ENCODE measurements at regions not wholly inside any gene's neighbourhood (a gene's known extent, or its start where the extent isn't known, plus 50 kb on each side); places are given as distances from the start of the nearest gene placed in this dataset.

DNA sequence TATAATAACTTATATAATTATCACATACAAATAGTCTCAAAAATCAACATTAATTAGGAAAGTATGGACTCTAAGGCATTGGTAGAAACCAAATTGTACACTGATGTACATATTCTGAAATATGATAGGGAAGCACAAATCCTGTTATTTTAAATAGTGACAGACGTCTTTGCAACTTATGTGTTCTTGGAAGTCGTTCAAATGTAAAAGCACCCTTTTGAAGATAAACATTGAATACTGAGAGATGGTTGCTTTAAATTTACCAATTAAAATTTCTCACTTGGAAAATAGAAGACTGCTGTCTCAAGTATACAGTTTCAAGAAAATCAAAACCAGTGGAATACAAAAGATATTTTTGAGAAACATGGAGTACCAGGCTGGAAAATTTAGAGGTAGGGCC, 457.4 kb upstream of the NUDT12 start:
- TF ChIP-seq NR2F2 (IDR thresholded peaks at IDR 0.05) (no peak), TAF1 (conservative IDR thresholded peaks at IDR 0.05) (no peak), GABPA (IDR thresholded peaks at IDR 0.05 in 1 of 2, conservative IDR thresholded peaks at IDR 0.05 in 1 of 2) (no peak), RXRA (IDR thresholded peaks at IDR 0.05) (no peak), ATF3 (IDR thresholded peaks at IDR 0.05) (no peak), HNF4G (IDR thresholded peaks at IDR 0.05) (no peak), HNF4A (conservative IDR thresholded peaks at IDR 0.05) (no peak), EGR1 (IDR thresholded peaks at IDR 0.05; ENCODE audit: low read depth in 2 of 2) (no peak), JUND (IDR thresholded peaks at IDR 0.05) (no peak), FOXA2 (IDR thresholded peaks at IDR 0.05) (no peak)
- TF ChIP-seq, protein P1, sequence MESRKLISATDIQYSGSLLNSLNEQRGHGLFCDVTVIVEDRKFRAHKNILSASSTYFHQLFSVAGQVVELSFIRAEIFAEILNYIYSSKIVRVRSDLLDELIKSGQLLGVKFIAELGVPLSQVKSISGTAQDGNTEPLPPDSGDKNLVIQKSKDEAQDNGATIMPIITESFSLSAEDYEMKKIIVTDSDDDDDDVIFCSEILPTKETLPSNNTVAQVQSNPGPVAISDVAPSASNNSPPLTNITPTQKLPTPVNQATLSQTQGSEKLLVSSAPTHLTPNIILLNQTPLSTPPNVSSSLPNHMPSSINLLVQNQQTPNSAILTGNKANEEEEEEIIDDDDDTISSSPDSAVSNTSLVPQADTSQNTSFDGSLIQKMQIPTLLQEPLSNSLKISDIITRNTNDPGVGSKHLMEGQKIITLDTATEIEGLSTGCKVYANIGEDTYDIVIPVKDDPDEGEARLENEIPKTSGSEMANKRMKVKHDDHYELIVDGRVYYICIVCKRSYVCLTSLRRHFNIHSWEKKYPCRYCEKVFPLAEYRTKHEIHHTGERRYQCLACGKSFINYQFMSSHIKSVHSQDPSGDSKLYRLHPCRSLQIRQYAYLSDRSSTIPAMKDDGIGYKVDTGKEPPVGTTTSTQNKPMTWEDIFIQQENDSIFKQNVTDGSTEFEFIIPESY (IDR thresholded peaks at IDR 0.05): no peak
- TF ChIP-seq, protein P2, sequence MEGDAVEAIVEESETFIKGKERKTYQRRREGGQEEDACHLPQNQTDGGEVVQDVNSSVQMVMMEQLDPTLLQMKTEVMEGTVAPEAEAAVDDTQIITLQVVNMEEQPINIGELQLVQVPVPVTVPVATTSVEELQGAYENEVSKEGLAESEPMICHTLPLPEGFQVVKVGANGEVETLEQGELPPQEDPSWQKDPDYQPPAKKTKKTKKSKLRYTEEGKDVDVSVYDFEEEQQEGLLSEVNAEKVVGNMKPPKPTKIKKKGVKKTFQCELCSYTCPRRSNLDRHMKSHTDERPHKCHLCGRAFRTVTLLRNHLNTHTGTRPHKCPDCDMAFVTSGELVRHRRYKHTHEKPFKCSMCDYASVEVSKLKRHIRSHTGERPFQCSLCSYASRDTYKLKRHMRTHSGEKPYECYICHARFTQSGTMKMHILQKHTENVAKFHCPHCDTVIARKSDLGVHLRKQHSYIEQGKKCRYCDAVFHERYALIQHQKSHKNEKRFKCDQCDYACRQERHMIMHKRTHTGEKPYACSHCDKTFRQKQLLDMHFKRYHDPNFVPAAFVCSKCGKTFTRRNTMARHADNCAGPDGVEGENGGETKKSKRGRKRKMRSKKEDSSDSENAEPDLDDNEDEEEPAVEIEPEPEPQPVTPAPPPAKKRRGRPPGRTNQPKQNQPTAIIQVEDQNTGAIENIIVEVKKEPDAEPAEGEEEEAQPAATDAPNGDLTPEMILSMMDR (IDR thresholded peaks at IDR 0.05; ENCODE audit: low read depth, low read length, missing input control): no peak
- no peaks in the 10 kb centered on the region for H3K27me3 ChIP-seq (ENCODE audit: control insufficient read depth in 4 of 4, insufficient read depth in 4 of 4, low read length in 3 of 4)
- H3K9ac ChIP-seq (ENCODE audit: low read depth in 1 of 2, low read length in 2 of 2): no peak overlapping the region
- H3K4me3 ChIP-seq (ENCODE audit: low read depth in 1 of 3, low read length in 3 of 3): no peak overlapping the region
- no peak for DNase-seq (ENCODE audit: low spot score)
- H3K36me3 ChIP-seq (ENCODE audit: control insufficient read depth in 4 of 4, insufficient read depth in 3 of 4, low read depth in 1 of 4, low read length in 3 of 4): no peaks in the 10 kb centered on the region
- no peak overlapping the region for H3K27ac ChIP-seq (ENCODE audit: low read depth in 1 of 2, low read length in 2 of 2)
- H3K9me3 ChIP-seq (ENCODE audit: control insufficient read depth in 4 of 4, low read length in 3 of 4): peaks cover 0 to 6% (median under 1%) of the 10 kb centered on the region in 4 donors
- no peaks in the 10 kb centered on the region for H3K4me1 ChIP-seq (ENCODE audit: control insufficient read depth in 4 of 4, insufficient read depth in 4 of 4, low read length in 3 of 4)
- 64% methylated on average over 2 of the region's 2 CpGs for WGBS

DNA sequence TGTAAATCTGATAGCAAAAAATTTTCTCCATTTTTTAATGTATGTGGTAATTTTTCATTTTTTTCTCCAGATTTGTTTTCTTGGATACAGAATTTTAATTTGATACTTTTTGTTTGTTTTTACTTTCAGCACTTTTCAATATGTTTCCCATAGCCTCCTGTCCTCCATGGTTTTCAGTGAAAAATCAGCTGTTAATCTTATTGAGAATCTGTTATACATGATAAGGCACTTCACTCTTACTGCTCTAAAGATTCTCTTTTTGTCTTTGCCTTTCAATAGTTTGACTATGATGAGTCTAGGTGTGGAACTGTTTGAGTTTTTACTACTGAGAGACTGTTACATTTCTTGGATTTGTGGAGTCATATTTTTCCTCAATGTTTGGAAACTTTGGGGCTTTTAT, 455.7 kb upstream of the NUDT12 start:
- H3K27ac ChIP-seq (ENCODE audit: low read depth in 1 of 2, low read length in 2 of 2): no peak overlapping the region
- no peaks in the 10 kb centered on the region for H3K27me3 ChIP-seq (ENCODE audit: control insufficient read depth in 4 of 4, insufficient read depth in 4 of 4, low read length in 3 of 4)
- TF ChIP-seq FOXA2 (IDR thresholded peaks at IDR 0.05) (no peak), HNF4A (conservative IDR thresholded peaks at IDR 0.05) (no peak), GABPA (IDR thresholded peaks at IDR 0.05 in 1 of 2, conservative IDR thresholded peaks at IDR 0.05 in 1 of 2) (no peak), JUND (IDR thresholded peaks at IDR 0.05) (no peak), YY1 (IDR thresholded peaks at IDR 0.05) (no peak), RAD21 (IDR thresholded peaks at IDR 0.05) (no peak), FOXA1 (IDR thresholded peaks at IDR 0.05) (no peak), RXRA (IDR thresholded peaks at IDR 0.05) (no peak)
- TF ChIP-seq, protein P1 (IDR thresholded peaks at IDR 0.05): no peak
- TF ChIP-seq, protein P2 (IDR thresholded peaks at IDR 0.05; ENCODE audit: low read depth, low read length, missing input control): no peak
- H3K4me3 ChIP-seq (ENCODE audit: low read depth in 1 of 3, low read length in 3 of 3): no peak overlapping the region
- no peak for DNase-seq (ENCODE audit: low spot score)
- H3K9me3 ChIP-seq (ENCODE audit: control insufficient read depth in 4 of 4, low read length in 3 of 4): peaks cover 0 to 6% (median under 1%) of the 10 kb centered on the region in 4 donors
- H3K9ac ChIP-seq (ENCODE audit: low read depth in 1 of 2, low read length in 2 of 2): no peak overlapping the region
- no peaks in the 10 kb centered on the region for H3K4me1 ChIP-seq (ENCODE audit: control insufficient read depth in 4 of 4, insufficient read depth in 4 of 4, low read length in 3 of 4)
- H3K36me3 ChIP-seq (ENCODE audit: control insufficient read depth in 4 of 4, insufficient read depth in 3 of 4, low read depth in 1 of 4, low read length in 3 of 4): no peaks in the 10 kb centered on the region

All from liver (tissue), 8 donors.